Astrocyte of the cerebellum (primary cell): ENCODE measurements at regions not wholly inside any gene's neighbourhood (a gene's known extent, or its start where the extent isn't known, plus 50 kb on each side); places are given as distances from the start of the nearest gene placed in this dataset.
"Not testable (repeated sequence)": the region's sequence is repeated elsewhere in the genome, so short reads cannot be mapped to it uniquely, and the experiment has no call there.

ENCODE experiments used
- DNase-seq: peaks from one replicate; pipeline ENCODE4 v3.0.0-alpha.2; 2011; ENCODE audit warnings: low read depth
- H3K4me3 ChIP-seq: 2 replicates; pipeline ENCODE4 v1.5.1; 2011; ENCODE audit warnings: mild to moderate bottlenecking, low read depth, low read length, moderate library complexity
- CTCF ChIP-seq: IDR thresholded peaks from 2 replicates; pipeline ENCODE4 v1.5.1; 2012; ENCODE audit warnings: low read length, low read depth, moderate library complexity, mild to moderate bottlenecking; ENCODE audit errors: missing control alignments
- in situ Hi-C: cut with HindIII; loops from 2 replicates; pipeline ENCODE4 v1.10.0; 2017; ENCODE audit warnings: low sequenced_read_pairs

- in situ Hi-C loops, result no loop called here
- no peak for DNase-seq
- no peak for TF ChIP-seq CTCF
- no peak overlapping the region for H3K4me3 ChIP-seq
Observed at GRCh38 chr15:96974761-96975160, 644.3 kb downstream of the NR2F2 start.

GRCh38 chr15:96977886-96978285 is 647.4 kb downstream of the NR2F2 start:
- no peak for DNase-seq
- in situ Hi-C loops, result no loop called here
- no peak overlapping the region for H3K4me3 ChIP-seq
- TF ChIP-seq CTCF, result no peak

GRCh38 chr15:96978937-96979473 is 648.5 kb downstream of the NR2F2 start:
- H3K4me3 ChIP-seq, result no peak overlapping the region
- no peak for DNase-seq

GRCh38 chr15:96984121-96984671 is 653.7 kb downstream of the NR2F2 start:
- DNase-seq, H3K4me3 ChIP-seq, in situ Hi-C loops: not testable (repeated sequence)

More at GRCh38 chr15:96978937-96979473, 648.5 kb downstream of the NR2F2 start:
- in situ Hi-C loops, result no loop called here
- TF ChIP-seq CTCF, result no peak

GRCh38 chr15:96992817-96993216 is 662.3 kb downstream of the NR2F2 start:
- no peak for TF ChIP-seq CTCF
- no peak for DNase-seq
- H3K4me3 ChIP-seq, result no peak overlapping the region
- in situ Hi-C loops, result no loop called here

- H3K4me3 ChIP-seq, result no peak overlapping the region
- TF ChIP-seq CTCF, result no peak
- in situ Hi-C loops, result no loop called here
- DNase-seq, result no peak
Observed at GRCh38 chr15:96997538-96997937, 667.0 kb downstream of the NR2F2 start.

- no peak overlapping the region for H3K4me3 ChIP-seq
- no peak for TF ChIP-seq CTCF
- in situ Hi-C loops, result no loop called here
- DNase-seq, result no peak
Observed at GRCh38 chr15:97009031-97009431, 678.5 kb downstream of the NR2F2 start.
